GM12891 (cell line): ENCODE measurements at regions not wholly inside any gene's neighbourhood (a gene's known extent, or its start where the extent isn't known, plus 50 kb on each side); places are given as distances from the start of the nearest gene placed in this dataset.

Experiments
- DNase-seq: peaks from one replicate; pipeline ENCODE4 v3.0.0; 2011; ENCODE audit warnings: low spot score; ENCODE audit not compliant: insufficient read length
- FAIRE-seq: peaks from 2 replicates; lab custom pipeline; 2011; peaks lifted over from hg19 to GRCh38; lab: Jason Lieb, UNC
- PAX5 ChIP-seq: IDR thresholded peaks from 2 replicates; pipeline ENCODE4 v1.6.1; 2011; ENCODE audit warnings: low read length, moderate library complexity, mild to moderate bottlenecking; ENCODE audit not compliant: insufficient read depth, severe bottlenecking
- POLR2A ChIP-seq: IDR thresholded peaks from 2 replicates; pipeline ENCODE4 v1.6.1; 2011; ENCODE audit warnings: low read depth, low read length, control low read depth
- POLR2AphosphoS5 ChIP-seq: IDR thresholded peaks from 2 replicates; pipeline ENCODE4 v1.6.1; 2011; ENCODE audit warnings: low read depth, low read length, control low read depth
- POU2F2 ChIP-seq: IDR thresholded peaks from 2 replicates; pipeline ENCODE4 v1.6.1; 2011; ENCODE audit warnings: low read depth, mild to moderate bottlenecking, control low read depth, low read length, moderate library complexity
- SPI1 ChIP-seq: IDR thresholded peaks from 2 replicates; pipeline ENCODE4 v1.6.1; 2011; ENCODE audit warnings: low read depth, low read length, control low read depth
- TAF1 ChIP-seq: IDR thresholded peaks from 2 replicates; pipeline ENCODE4 v1.6.1; 2011; ENCODE audit warnings: low read depth, low read length, control low read depth

- TF ChIP-seq TAF1 (no peak), SPI1 (no peak), POLR2AphosphoS5 (no peak), POU2F2 (no peak), POLR2A (no peak), PAX5 (no peak)
- FAIRE-seq, result no peak
- DNase-seq, result no peak
Observed at GRCh38 chr15:35649575-35649974, 103.6 kb upstream of the DPH6 start.

DNA sequence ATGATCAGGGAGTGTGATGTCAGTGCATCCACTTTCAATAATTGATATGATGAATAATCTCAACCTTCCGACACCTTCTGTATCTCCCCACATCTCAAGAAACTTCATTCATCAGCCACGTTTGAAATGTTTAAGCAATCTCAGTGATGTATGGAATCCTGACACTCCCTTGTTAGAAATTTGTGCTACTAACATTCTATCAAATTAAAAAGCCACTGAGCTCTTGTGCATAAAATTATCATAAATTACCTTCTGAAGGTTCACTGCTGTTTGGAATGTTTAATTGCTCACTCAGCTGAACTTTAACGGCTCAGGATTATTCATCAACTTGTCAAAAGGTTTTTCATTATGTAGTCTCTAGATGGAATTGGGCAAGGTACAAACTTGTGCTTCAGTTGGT is 108.4 kb upstream of the DPH6 start:
- FAIRE-seq (no peak), DNase-seq (no peak)
- no peak for TF ChIP-seq SPI1
- TF ChIP-seq TAF1, result no peak
- no peak for TF ChIP-seq PAX5
- no peak for TF ChIP-seq POLR2AphosphoS5
- TF ChIP-seq POLR2A, result no peak
- no peak for TF ChIP-seq POU2F2

GRCh38 chr15:35657679-35658311 is 111.8 kb upstream of the DPH6 start:
- DNase-seq, result no peak
- TF ChIP-seq TAF1 (no peak), POLR2AphosphoS5 (no peak), POU2F2 (no peak), POLR2A (no peak), PAX5 (no peak), SPI1 (no peak)
- FAIRE-seq, result no peak

- no peak for TF ChIP-seq POLR2A
- no peak for TF ChIP-seq SPI1
- TF ChIP-seq PAX5, result no peak
- TF ChIP-seq TAF1, result no peak
- TF ChIP-seq POLR2AphosphoS5, result no peak
- TF ChIP-seq POU2F2, result no peak
- no peak for FAIRE-seq
Observed at GRCh38 chr15:35663956-35664355, 118.0 kb upstream of the DPH6 start.

GRCh38 chr15:35665896-35666536 is 120.1 kb upstream of the DPH6 start:
- FAIRE-seq (no peak), DNase-seq (no peak)
- TF ChIP-seq TAF1, result no peak
- no peak for TF ChIP-seq POLR2AphosphoS5
- no peak for TF ChIP-seq PAX5
- no peak for TF ChIP-seq POLR2A
- no peak for TF ChIP-seq POU2F2

More at GRCh38 chr15:35663956-35664355, 118.0 kb upstream of the DPH6 start:
- DNase-seq, result no peak

GRCh38 chr15:35667908-35668307 is 121.9 kb upstream of the DPH6 start:
- FAIRE-seq, result no peak
- TF ChIP-seq TAF1, result no peak
- TF ChIP-seq POLR2A, result no peak
- no peak for TF ChIP-seq SPI1
- TF ChIP-seq POLR2AphosphoS5, result no peak
- TF ChIP-seq PAX5, result no peak
- no peak for TF ChIP-seq POU2F2
- no peak for DNase-seq

DNA sequence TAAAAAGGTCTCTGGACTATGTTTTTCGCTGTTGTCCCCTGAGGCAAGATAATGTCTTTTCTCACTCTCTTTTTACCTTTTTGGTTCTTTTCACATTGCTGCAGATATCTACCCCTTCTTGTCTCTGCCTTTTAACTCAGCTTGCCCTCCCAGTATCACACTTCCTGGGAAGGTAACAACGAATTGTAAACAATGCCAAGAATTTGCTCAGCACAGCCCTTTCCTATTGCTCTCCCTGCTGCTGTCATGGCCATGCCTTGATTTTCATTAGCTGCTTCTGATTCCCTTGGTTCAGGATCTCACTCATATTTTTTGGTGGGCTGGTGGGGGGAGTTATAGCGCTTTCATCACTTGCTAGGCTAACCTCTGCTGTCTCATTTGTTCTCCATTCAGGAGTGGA is 123.1 kb upstream of the DPH6 start:
- no peak for TF ChIP-seq POU2F2
- TF ChIP-seq PAX5, result no peak
- no peak for TF ChIP-seq POLR2A
- no peak for TF ChIP-seq SPI1
- no peak for TF ChIP-seq POLR2AphosphoS5
- TF ChIP-seq TAF1, result no peak
- no peak for DNase-seq
- no peak for FAIRE-seq

DNA sequence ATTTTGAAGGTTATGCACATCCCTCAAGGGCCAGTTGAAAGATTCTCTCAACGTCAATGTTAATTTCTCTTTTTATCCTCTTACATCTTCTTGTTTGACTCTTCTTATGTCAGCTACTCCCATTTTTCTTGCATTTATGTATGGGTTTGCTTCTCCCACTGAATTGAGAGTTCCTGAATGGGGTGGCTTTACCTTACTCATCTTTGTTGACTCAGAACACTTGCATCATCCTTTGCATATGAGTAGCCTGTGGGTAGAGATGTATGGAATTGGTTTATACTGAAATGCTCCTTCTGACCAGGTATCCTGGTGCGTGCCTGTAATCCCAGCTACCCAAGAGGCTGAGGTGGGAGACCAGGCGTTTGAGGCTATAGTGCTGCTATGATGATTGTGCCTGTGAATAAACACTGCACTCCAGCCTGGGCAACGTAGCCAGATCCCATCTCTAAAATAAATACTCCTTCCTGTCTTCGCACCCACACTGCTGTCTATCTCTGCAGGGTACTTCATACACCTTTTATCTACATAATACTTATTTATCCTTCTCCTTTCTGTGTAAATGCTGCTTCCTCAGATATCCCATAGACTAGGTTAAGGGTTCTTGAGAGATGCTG is 123.6 kb upstream of the DPH6 start:
- FAIRE-seq (no peak), DNase-seq (no peak)
- TF ChIP-seq PAX5, result no peak
- no peak for TF ChIP-seq SPI1
- TF ChIP-seq POU2F2, result no peak
- no peak for TF ChIP-seq POLR2A
- TF ChIP-seq TAF1, result no peak
- no peak for TF ChIP-seq POLR2AphosphoS5

DNA sequence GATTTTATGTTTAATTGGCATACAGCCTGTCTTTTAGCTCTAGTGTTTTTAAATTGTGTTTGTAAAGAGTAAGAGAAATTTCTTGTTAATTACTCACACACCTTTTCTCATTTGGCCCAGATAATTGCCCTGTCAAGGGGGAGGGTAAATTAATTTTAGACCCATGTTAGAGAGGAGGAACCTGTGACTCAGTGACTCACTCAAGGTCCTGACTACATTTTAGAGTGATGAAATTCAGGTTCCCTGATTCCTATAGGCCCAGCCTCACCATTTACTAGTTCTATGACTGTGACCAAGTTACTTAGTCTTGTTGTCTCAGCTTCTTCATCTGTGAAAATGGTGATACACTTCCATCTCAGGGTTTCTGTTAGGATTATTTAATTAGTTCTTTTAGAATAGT is 125.2 kb upstream of the DPH6 start:
- no peak for FAIRE-seq
- DNase-seq, result no peak
- no peak for TF ChIP-seq POLR2A
- TF ChIP-seq PAX5, result no peak
- no peak for TF ChIP-seq TAF1
- TF ChIP-seq POLR2AphosphoS5, result no peak
- no peak for TF ChIP-seq POU2F2
- no peak for TF ChIP-seq SPI1
